Fibroblast of lung (primary cell): ENCODE measurements at regions not wholly inside any gene's neighbourhood (a gene's known extent, or its start where the extent isn't known, plus 50 kb on each side); places are given as distances from the start of the nearest gene placed in this dataset.

Source experiments
- DNase-seq, 2 donors: peaks; one replicate each; pipeline versions ENCODE4 v3.0.0 to v3.0.0-alpha.2; 2010; ENCODE audit warnings: low read depth in 2 of 2
- H2AFZ ChIP-seq: 2 replicates; pipeline ENCODE4 v1.5.1; 2012; ENCODE audit warnings: low read length, control low read depth, inconsistent platforms
- H3K27ac ChIP-seq: 2 replicates; pipeline ENCODE4 v1.5.1; 2011; ENCODE audit warnings: low read length, control low read depth; ENCODE audit not compliant: insufficient read depth
- H3K27me3 ChIP-seq: 2 replicates; pipeline ENCODE4 v1.5.1; 2011; ENCODE audit warnings: mild to moderate bottlenecking, low read length; ENCODE audit not compliant: control insufficient read depth, insufficient read depth
- H3K36me3 ChIP-seq: 2 replicates; pipeline ENCODE4 v1.5.1; 2011; ENCODE audit warnings: low read length; ENCODE audit not compliant: control insufficient read depth, insufficient read depth
- H3K4me1 ChIP-seq: 2 replicates; pipeline ENCODE4 v1.5.1; 2011; ENCODE audit warnings: low read length; ENCODE audit not compliant: control insufficient read depth, insufficient read depth; ENCODE audit errors: extremely low read depth
- H3K4me2 ChIP-seq: 2 replicates; pipeline ENCODE4 v1.5.1; 2011; ENCODE audit warnings: low read length, control low read depth; ENCODE audit not compliant: insufficient read depth; ENCODE audit errors: extremely low read depth
- H3K4me3 ChIP-seq, 4 experiments: fragments of 200-600 bp in 1 of 4; sonication (generic) in 1 of 4; replicated peaks in 1 of 4; 2 replicates each; pipeline ENCODE4 v1.5.1; 2011 to 2016; ENCODE audit warnings: low read length in 4 of 4, low read depth in 3 of 4, mild to moderate bottlenecking in 3 of 4, control low read depth in 2 of 4, inconsistent platforms in 1 of 4, mixed read lengths in 1 of 4; ENCODE audit not compliant: insufficient read depth in 1 of 4; ENCODE audit errors: control extremely low read depth in 1 of 4
- H3K79me2 ChIP-seq: 2 replicates; pipeline ENCODE4 v1.5.1; 2012; ENCODE audit warnings: mild to moderate bottlenecking, low read length, inconsistent platforms; ENCODE audit not compliant: control insufficient read depth, insufficient read depth
- H3K9ac ChIP-seq: 2 replicates; pipeline ENCODE4 v1.5.1; 2011; ENCODE audit warnings: mild to moderate bottlenecking, low read length, control low read depth; ENCODE audit not compliant: insufficient read depth
- H3K9me3 ChIP-seq: 2 replicates; pipeline ENCODE4 v1.5.1; 2012; ENCODE audit warnings: low read depth, low read length; ENCODE audit not compliant: control insufficient read depth, insufficient read depth
- H4K20me1 ChIP-seq: 2 replicates; pipeline ENCODE4 v1.5.1; 2011; ENCODE audit warnings: low read length; ENCODE audit not compliant: control insufficient read depth, insufficient read depth; ENCODE audit errors: extremely low read depth
- CTCF ChIP-seq, 2 donors: IDR thresholded peaks in 1 of 2; conservative IDR thresholded peaks in 1 of 2; 1 replicate in 1 of 2; 2 replicates in 1 of 2; pipeline ENCODE4 v1.5.1; 2011 to 2012; ENCODE audit warnings: low read length in 2 of 2, control low read depth in 1 of 2, inconsistent platforms in 1 of 2, low read depth in 1 of 2, mild to moderate bottlenecking in 1 of 2
- EZH2 ChIP-seq: IDR thresholded peaks from 2 replicates; pipeline ENCODE4 v1.5.1; 2012; ENCODE audit warnings: low read length, control low read depth, mild to moderate bottlenecking; ENCODE audit errors: missing control alignments

GRCh38 chr3:10712121-10712520 is 103.9 kb upstream of the SLC6A11 start:
- H3K27me3 ChIP-seq, result peaks cover 7% of the 10 kb centered on the region
- no peak for TF ChIP-seq EZH2
- no peak for TF ChIP-seq CTCF (conservative IDR thresholded peaks at IDR 0.05 in 1 of 2, IDR thresholded peaks at IDR 0.05 in 1 of 2; ENCODE audit: low read depth in 1 of 2, low read length in 2 of 2)
- no peak overlapping the region for H3K9ac ChIP-seq
- no peaks in the 10 kb centered on the region for H3K9me3 ChIP-seq
- no peak overlapping the region for H2AFZ ChIP-seq
- H3K27ac ChIP-seq, result no peak overlapping the region
- no peaks in the 10 kb centered on the region for H3K36me3 ChIP-seq
- DNase-seq, result no peak
- no peak overlapping the region for H3K4me3 ChIP-seq
- H3K79me2 ChIP-seq, result no peaks in the 10 kb centered on the region
- H3K4me2 ChIP-seq, result no peak overlapping the region
- no peaks in the 10 kb centered on the region for H3K4me1 ChIP-seq
- H4K20me1 ChIP-seq, result no peaks in the 10 kb centered on the region

- Histone ChIP-seq H3K27me3 (no peaks in the 10 kb centered on the region), H3K9me3 (no peaks in the 10 kb centered on the region), H3K79me2 (no peaks in the 10 kb centered on the region), H4K20me1 (no peaks in the 10 kb centered on the region), H3K27ac (no peak overlapping the region), H3K4me1 (no peaks in the 10 kb centered on the region), H2AFZ (no peak overlapping the region), H3K4me3 (no peak overlapping the region), H3K4me2 (no peak overlapping the region), H3K9ac (no peak overlapping the region), H3K36me3 (no peaks in the 10 kb centered on the region)
- TF ChIP-seq EZH2 (no peak), CTCF (conservative IDR thresholded peaks at IDR 0.05 in 1 of 2, IDR thresholded peaks at IDR 0.05 in 1 of 2; ENCODE audit: low read depth in 1 of 2, low read length in 2 of 2) (no peak)
- DNase-seq, result no peak
Measured at GRCh38 chr3:10713656-10714055, 102.4 kb upstream of the SLC6A11 start.

GRCh38 chr3:10715886-10716285 is 100.1 kb upstream of the SLC6A11 start:
- Histone ChIP-seq H3K4me1 (no peaks in the 10 kb centered on the region), H3K4me3 (no peak overlapping the region), H3K79me2 (no peaks in the 10 kb centered on the region), H4K20me1 (no peaks in the 10 kb centered on the region), H3K9ac (no peak overlapping the region), H3K27ac (no peak overlapping the region), H3K9me3 (no peaks in the 10 kb centered on the region), H3K27me3 (no peaks in the 10 kb centered on the region), H3K4me2 (no peak overlapping the region), H2AFZ (no peak overlapping the region), H3K36me3 (no peaks in the 10 kb centered on the region)
- no peak for TF ChIP-seq CTCF (conservative IDR thresholded peaks at IDR 0.05 in 1 of 2, IDR thresholded peaks at IDR 0.05 in 1 of 2; ENCODE audit: low read depth in 1 of 2, low read length in 2 of 2)
- TF ChIP-seq EZH2, result no peak
- no peak for DNase-seq
